ENCODE measurements at regions not wholly inside any gene's neighbourhood (a gene's known extent, or its start where the extent isn't known, plus 50 kb on each side); places are given as distances from the start of the nearest gene placed in this dataset.

- DNase-seq (ENCODE audit: low spot score in 2 of 2): no peak
- TF ChIP-seq, protein P1, sequence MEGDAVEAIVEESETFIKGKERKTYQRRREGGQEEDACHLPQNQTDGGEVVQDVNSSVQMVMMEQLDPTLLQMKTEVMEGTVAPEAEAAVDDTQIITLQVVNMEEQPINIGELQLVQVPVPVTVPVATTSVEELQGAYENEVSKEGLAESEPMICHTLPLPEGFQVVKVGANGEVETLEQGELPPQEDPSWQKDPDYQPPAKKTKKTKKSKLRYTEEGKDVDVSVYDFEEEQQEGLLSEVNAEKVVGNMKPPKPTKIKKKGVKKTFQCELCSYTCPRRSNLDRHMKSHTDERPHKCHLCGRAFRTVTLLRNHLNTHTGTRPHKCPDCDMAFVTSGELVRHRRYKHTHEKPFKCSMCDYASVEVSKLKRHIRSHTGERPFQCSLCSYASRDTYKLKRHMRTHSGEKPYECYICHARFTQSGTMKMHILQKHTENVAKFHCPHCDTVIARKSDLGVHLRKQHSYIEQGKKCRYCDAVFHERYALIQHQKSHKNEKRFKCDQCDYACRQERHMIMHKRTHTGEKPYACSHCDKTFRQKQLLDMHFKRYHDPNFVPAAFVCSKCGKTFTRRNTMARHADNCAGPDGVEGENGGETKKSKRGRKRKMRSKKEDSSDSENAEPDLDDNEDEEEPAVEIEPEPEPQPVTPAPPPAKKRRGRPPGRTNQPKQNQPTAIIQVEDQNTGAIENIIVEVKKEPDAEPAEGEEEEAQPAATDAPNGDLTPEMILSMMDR (IDR thresholded peaks at IDR 0.05): no peak
- TF ChIP-seq POLR2A (IDR thresholded peaks at IDR 0.05): no peak
- intact Hi-C loops (cut with DNase I; ENCODE audit: low total_unique reads): no loop called here
- 43 to 59% methylated on average over 2 of the region's 2 CpGs for WGBS, 2 donors
- H3K4me3 ChIP-seq (ENCODE audit: low read depth, poor library complexity, severe bottlenecking): no peak overlapping the region
Observed at GRCh38 chr7:79880312-79880711, 254.3 kb upstream of the GNAI1 start.

DNA sequence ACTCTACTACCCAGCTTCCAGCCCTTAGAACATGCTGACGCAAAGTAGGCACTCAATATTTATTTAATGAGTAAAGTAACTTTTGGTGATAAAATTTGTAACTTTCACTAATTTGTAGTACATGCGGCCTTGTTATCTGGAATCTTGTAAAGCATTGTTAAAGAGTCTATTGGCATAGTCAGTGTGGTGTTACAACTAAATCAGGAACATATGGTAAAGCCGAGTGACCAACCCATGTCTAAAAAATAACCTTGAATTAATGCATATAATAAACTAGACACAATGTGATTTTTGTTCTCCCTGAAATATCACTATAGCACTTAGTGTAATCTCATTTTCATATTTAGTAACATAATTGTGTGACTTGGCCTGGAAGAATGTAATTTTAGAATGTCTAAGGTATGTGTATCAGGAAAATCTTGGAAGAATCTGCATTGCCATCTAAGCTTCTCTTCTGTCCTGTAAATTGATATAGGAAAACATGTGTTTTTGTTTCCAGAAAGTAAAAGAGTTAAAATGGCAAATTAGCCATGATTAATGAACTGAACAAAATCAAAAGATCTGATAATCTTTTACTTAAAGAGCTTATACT is 256.7 kb upstream of the GNAI1 start:
- H3K4me3 ChIP-seq (ENCODE audit: low read depth, poor library complexity, severe bottlenecking): no peak overlapping the region
- WGBS, 2 donors: 54 to 84% methylated on average over 3 of the region's 3 CpGs
- intact Hi-C loops (cut with DNase I; ENCODE audit: low total_unique reads): no loop called here
- TF ChIP-seq, protein P1 (IDR thresholded peaks at IDR 0.05): no peak
- no peak for TF ChIP-seq POLR2A (IDR thresholded peaks at IDR 0.05)
- DNase-seq (ENCODE audit: low spot score in 2 of 2): no peak

- WGBS, 2 donors: 85 to 88% methylated on average over 6 of the region's 6 CpGs
- DNase-seq (ENCODE audit: low spot score in 2 of 2): no peak
Observed at GRCh38 chr7:79876848-79877252, 257.8 kb upstream of the GNAI1 start.

GRCh38 chr7:79874797-79875196 is 259.8 kb upstream of the GNAI1 start:
- TF ChIP-seq, protein P1 (IDR thresholded peaks at IDR 0.05): no peak
- no peak for TF ChIP-seq POLR2A (IDR thresholded peaks at IDR 0.05)
- WGBS, 2 donors: 55 to 65% methylated on average over 1 of the region's 1 CpG
- no peak overlapping the region for H3K4me3 ChIP-seq (ENCODE audit: low read depth, poor library complexity, severe bottlenecking)
- intact Hi-C loops (cut with DNase I; ENCODE audit: low total_unique reads): no loop called here
- no peak for DNase-seq (ENCODE audit: low spot score in 2 of 2)

More at GRCh38 chr7:79876848-79877252, 257.8 kb upstream of the GNAI1 start:
- no peak for TF ChIP-seq POLR2A (IDR thresholded peaks at IDR 0.05)
- TF ChIP-seq, protein P1 (IDR thresholded peaks at IDR 0.05): no peak
- H3K4me3 ChIP-seq (ENCODE audit: low read depth, poor library complexity, severe bottlenecking): no peak overlapping the region
- intact Hi-C loops (cut with DNase I; ENCODE audit: low total_unique reads): no loop called here

GRCh38 chr7:79872176-79872575 is 262.5 kb upstream of the GNAI1 start:
- WGBS, 2 donors: 57 to 64% methylated on average over 2 of the region's 2 CpGs
- intact Hi-C loops (cut with DNase I; ENCODE audit: low total_unique reads): no loop called here

More at GRCh38 chr7:79872176-79872575, 262.5 kb upstream of the GNAI1 start:
- TF ChIP-seq, protein P1 (IDR thresholded peaks at IDR 0.05): no peak
- no peak for TF ChIP-seq POLR2A (IDR thresholded peaks at IDR 0.05)
- DNase-seq (ENCODE audit: low spot score in 2 of 2): no peak
- no peak overlapping the region for H3K4me3 ChIP-seq (ENCODE audit: low read depth, poor library complexity, severe bottlenecking)
